Esophagus squamous epithelium (tissue), 4 donors: ENCODE measurements at regions not wholly inside any gene's neighbourhood (a gene's known extent, or its start where the extent isn't known, plus 50 kb on each side); places are given as distances from the start of the nearest gene placed in this dataset.

ENCODE experiments used
- CTCF ChIP-seq, 6 experiments: fragments of 450-650 bp in 4 of 6; fragments of 200-600 bp in 2 of 6; sonication (generic) in 2 of 6; IDR thresholded peaks; one replicate each; pipeline ENCODE4 v1.5.1; 2016 to 2019; ENCODE audit warnings: antibody characterized with exemption in 6 of 6, mild to moderate bottlenecking in 4 of 6, moderate library complexity in 4 of 6
- POLR2A ChIP-seq, 4 donors: fragments of 450-650 bp; IDR thresholded peaks; one replicate each; pipeline ENCODE4 v1.6.1; 2017; ENCODE audit warnings: antibody characterized with exemption in 4 of 4, mild to moderate bottlenecking in 4 of 4, moderate library complexity in 3 of 4

GRCh38 chr4:159871141-159871540 lies 768.3 kb downstream of the RAPGEF2 start:
- TF ChIP-seq CTCF (IDR thresholded peaks at IDR 0.05) (no peak), POLR2A (IDR thresholded peaks at IDR 0.05) (no peak)
